Mesenchymal stem cell (in vitro differentiated cells and primary cell): ENCODE measurements at regions not wholly inside any gene's neighbourhood (a gene's known extent, or its start where the extent isn't known, plus 50 kb on each side); places are given as distances from the start of the nearest gene placed in this dataset.
A peak's percentile ranks its signal among the peaks of the same experiment; 100 is the strongest.
"Not testable (repeated sequence)": the region's sequence is repeated elsewhere in the genome, so short reads cannot be mapped to it uniquely, and the experiment has no call there.

Experiments
- DNase-seq: peaks from one replicate; pipeline ENCODE4 v3.0.0-alpha.2; 2013
- H2AFZ ChIP-seq: one replicate; pipeline ENCODE4 v1.6.1; 2013; ENCODE audit warnings: low read depth, mild to moderate bottlenecking, control low read depth, inconsistent platforms, low read length, moderate library complexity
- H2AK5ac ChIP-seq: 2 replicates; pipeline ENCODE4 v1.6.1; 2013; ENCODE audit warnings: low read length, moderate library complexity, mild to moderate bottlenecking, inconsistent platforms; ENCODE audit not compliant: severe bottlenecking
- H2BK120ac ChIP-seq: one replicate; pipeline ENCODE4 v1.6.1; 2013; ENCODE audit warnings: low read depth, mild to moderate bottlenecking, inconsistent platforms, low read length, moderate library complexity
- H2BK12ac ChIP-seq, 2 experiments: one replicate each; pipeline ENCODE4 v1.6.1; 2013; ENCODE audit warnings: inconsistent platforms in 2 of 2, low read length in 2 of 2, mild to moderate bottlenecking in 2 of 2, moderate library complexity in 2 of 2, control low read depth in 1 of 2
- H2BK15ac ChIP-seq: one replicate; pipeline ENCODE4 v1.6.1; 2013; ENCODE audit warnings: mild to moderate bottlenecking, low read depth, inconsistent platforms; ENCODE audit not compliant: poor library complexity, severe bottlenecking
- H2BK5ac ChIP-seq: 2 replicates; pipeline ENCODE4 v1.6.1; 2013; ENCODE audit warnings: low read depth, mild to moderate bottlenecking, low read length, control low read depth, inconsistent platforms; ENCODE audit not compliant: poor library complexity, severe bottlenecking
- H3K14ac ChIP-seq, 2 experiments: one replicate each; pipeline ENCODE4 v1.6.1; 2013; ENCODE audit warnings: inconsistent platforms in 2 of 2, low read length in 2 of 2, control low read depth in 1 of 2, mild to moderate bottlenecking in 1 of 2, moderate library complexity in 1 of 2
- H3K18ac ChIP-seq, 2 experiments: one replicate each; pipeline ENCODE4 v1.6.1; 2013; ENCODE audit warnings: inconsistent platforms in 2 of 2, low read length in 2 of 2, control low read depth in 1 of 2, low read depth in 1 of 2, mild to moderate bottlenecking in 1 of 2
- H3K23ac ChIP-seq, 2 experiments: one replicate each; pipeline ENCODE4 v1.6.1; 2013; ENCODE audit warnings: inconsistent platforms in 2 of 2, low read length in 2 of 2, mild to moderate bottlenecking in 2 of 2, moderate library complexity in 2 of 2, control low read depth in 1 of 2
- H3K27ac ChIP-seq: 2 replicates; pipeline ENCODE4 v1.5.1; 2013; ENCODE audit warnings: mild to moderate bottlenecking, moderate library complexity, low read length, control low read depth, inconsistent platforms; ENCODE audit not compliant: poor library complexity, severe bottlenecking
- H3K27me3 ChIP-seq, 2 experiments: 2 replicates each; pipeline versions ENCODE4 v1.6.1 to v1.7.0; 2013; ENCODE audit warnings: low read length in 2 of 2, mild to moderate bottlenecking in 2 of 2, moderate library complexity in 2 of 2, control low read depth in 1 of 2, inconsistent platforms in 1 of 2; ENCODE audit not compliant: control insufficient read depth in 1 of 2, insufficient read depth in 1 of 2
- H3K36me3 ChIP-seq, 2 experiments: 2 replicates each; pipeline versions ENCODE4 v1.6.1 to v1.7.0; 2013; ENCODE audit warnings: low read length in 2 of 2, control low read depth in 1 of 2, inconsistent platforms in 1 of 2, low read depth in 1 of 2, mild to moderate bottlenecking in 1 of 2; ENCODE audit not compliant: insufficient read depth in 2 of 2, control insufficient read depth in 1 of 2
- H3K4ac ChIP-seq, 2 experiments: one replicate each; pipeline ENCODE4 v1.6.1; 2013; ENCODE audit warnings: inconsistent platforms in 2 of 2, low read length in 2 of 2, mild to moderate bottlenecking in 2 of 2, moderate library complexity in 2 of 2, control low read depth in 1 of 2, low read depth in 1 of 2
- H3K4me1 ChIP-seq: 2 replicates; pipeline ENCODE4 v1.6.1; 2013; ENCODE audit warnings: low read depth, low read length, control low read depth; ENCODE audit not compliant: control insufficient read depth, insufficient read depth
- H3K4me2 ChIP-seq: 2 replicates; pipeline ENCODE4 v1.6.1; 2013; ENCODE audit warnings: low read length, mild to moderate bottlenecking, inconsistent platforms; ENCODE audit not compliant: poor library complexity, severe bottlenecking
- H3K4me3 ChIP-seq, 2 experiments: 2 replicates each; pipeline versions ENCODE4 v1.5.1 to v1.7.0; 2013; ENCODE audit warnings: low read length in 2 of 2, mild to moderate bottlenecking in 2 of 2, control low read depth in 1 of 2, low read depth in 1 of 2; ENCODE audit not compliant: insufficient read depth in 1 of 2
- H3K79me1 ChIP-seq: replicated peaks from 2 replicates; pipeline ENCODE4 v1.6.1; 2013; ENCODE audit warnings: mild to moderate bottlenecking, control low read depth, low read length, inconsistent platforms; ENCODE audit not compliant: poor library complexity, severe bottlenecking
- H3K9ac ChIP-seq: 2 replicates; pipeline ENCODE4 v1.7.0; 2013; ENCODE audit warnings: mild to moderate bottlenecking, low read length, moderate library complexity
- H3K9me3 ChIP-seq: 2 replicates; pipeline ENCODE4 v1.7.0; 2013; ENCODE audit warnings: mild to moderate bottlenecking, low read length; ENCODE audit not compliant: control insufficient read depth
- H4K8ac ChIP-seq: one replicate; pipeline ENCODE4 v1.6.1; 2013; ENCODE audit warnings: inconsistent platforms, mild to moderate bottlenecking, low read length, moderate library complexity
- H4K91ac ChIP-seq: one replicate; pipeline ENCODE4 v1.6.1; 2013; ENCODE audit warnings: mild to moderate bottlenecking, low read length, inconsistent platforms
- WGBS: methylation state at CpG from one replicate; pipeline ENCODE4 v1.1.7; 2013; ENCODE audit warnings: mixed read lengths; 5-methylcytosine and 5-hydroxymethylcytosine counted together

- not testable (repeated sequence) for H3K23ac ChIP-seq, H3K27me3 ChIP-seq, H3K79me1 ChIP-seq, H3K14ac ChIP-seq, H3K4ac ChIP-seq, DNase-seq, H3K27ac ChIP-seq, H3K4me1 ChIP-seq, H3K4me3 ChIP-seq, H2BK5ac ChIP-seq, H2BK120ac ChIP-seq, H4K8ac ChIP-seq, H3K9me3 ChIP-seq, H3K4me2 ChIP-seq, H2AFZ ChIP-seq, H3K9ac ChIP-seq, H2BK12ac ChIP-seq, H3K36me3 ChIP-seq, H2AK5ac ChIP-seq, H2BK15ac ChIP-seq, H4K91ac ChIP-seq, H3K18ac ChIP-seq
- no CpG with 5 or more reads among the region's 1 CpG for WGBS
Observed at GRCh38 chr21:32823296-32823695, 51.7 kb upstream of the PAXBP1 start.

- no peaks in the 10 kb centered on the region for H3K36me3 ChIP-seq
- H2AK5ac ChIP-seq = no peak overlapping the region
- no peak overlapping the region for H4K91ac ChIP-seq
- H3K4me3 ChIP-seq = no peak overlapping the region
- H3K27me3 ChIP-seq = no peaks in the 10 kb centered on the region
- no peak overlapping the region for H3K27ac ChIP-seq
- no peak overlapping the region for H3K9ac ChIP-seq
- H3K4me1 ChIP-seq = no peaks in the 10 kb centered on the region
- H2BK120ac ChIP-seq = no peak overlapping the region
- no CpG with 5 or more reads among the region's 1 CpG for WGBS
- no peak overlapping the region for H2BK15ac ChIP-seq
- H3K14ac ChIP-seq = no peak overlapping the region
- H3K23ac ChIP-seq = no peak overlapping the region
- H2BK5ac ChIP-seq = no peak overlapping the region
- H3K4me2 ChIP-seq = no peak overlapping the region
- no peak overlapping the region for H2BK12ac ChIP-seq
- no peak overlapping the region for H3K4ac ChIP-seq
- no peaks in the 10 kb centered on the region for H3K9me3 ChIP-seq
- DNase-seq = no peak
- H2AFZ ChIP-seq = no peak overlapping the region
- H3K79me1 ChIP-seq = no peaks in the 10 kb centered on the region
- H3K18ac ChIP-seq = no peak overlapping the region
- no peak overlapping the region for H4K8ac ChIP-seq
Observed at GRCh38 chr21:32824950-32825349, 53.4 kb upstream of the PAXBP1 start.

- Histone ChIP-seq H2BK5ac (no peak overlapping the region), H4K8ac (no peak overlapping the region), H2BK120ac (no peak overlapping the region), H3K4me3 (no peak overlapping the region), H3K4me2 (no peak overlapping the region), H3K79me1 (no peaks in the 10 kb centered on the region), H2AK5ac (no peak overlapping the region), H3K14ac (no peak overlapping the region), H2BK15ac (no peak overlapping the region), H3K4ac (no peak overlapping the region), H3K9ac (no peak overlapping the region), H2BK12ac (no peak overlapping the region), H2AFZ (no peak overlapping the region), H4K91ac (no peak overlapping the region), H3K36me3 (no peaks in the 10 kb centered on the region), H3K27ac (no peak overlapping the region), H3K27me3 (no peaks in the 10 kb centered on the region), H3K9me3 (no peaks in the 10 kb centered on the region), H3K4me1 (no peaks in the 10 kb centered on the region), H3K18ac (no peak overlapping the region), H3K23ac (no peak overlapping the region)
- DNase-seq = peak; percentile 51
- WGBS = 41% methylated on average over 7 of the region's 9 CpGs
Observed at GRCh38 chr21:32826329-32827167, 55.0 kb upstream of the PAXBP1 start.

GRCh38 chr21:32828908-32829307 lies 57.4 kb upstream of the PAXBP1 start:
- Histone ChIP-seq H3K23ac (no peak overlapping the region), H2BK120ac (no peak overlapping the region), H3K14ac (no peak overlapping the region), H3K79me1 (no peaks in the 10 kb centered on the region), H3K9me3 (no peaks in the 10 kb centered on the region), H3K4ac (no peak overlapping the region), H4K91ac (no peak overlapping the region), H2BK5ac (no peak overlapping the region), H2BK15ac (no peak overlapping the region), H3K27ac (no peak overlapping the region), H4K8ac (no peak overlapping the region), H3K4me3 (no peak overlapping the region), H2AFZ (no peak overlapping the region), H3K18ac (no peak overlapping the region), H3K27me3 (peaks cover 3 to 6% of the 10 kb centered on the region in 2 experiments), H3K36me3 (no peaks in the 10 kb centered on the region), H3K4me2 (no peak overlapping the region), H2BK12ac (no peak overlapping the region), H3K4me1 (no peaks in the 10 kb centered on the region), H3K9ac (no peak overlapping the region), H2AK5ac (no peak overlapping the region)
- 82% methylated on average over 4 of the region's 4 CpGs for WGBS
- DNase-seq = no peak
